DOHH2 (cell line): ENCODE measurements at regions not wholly inside any gene's neighbourhood (a gene's known extent, or its start where the extent isn't known, plus 50 kb on each side); places are given as distances from the start of the nearest gene placed in this dataset.

ENCODE experiments used
- H3F3A ChIP-seq: fragments of 200-600 bp; sonication (generic), shearing (Covaris generic); 2 replicates; pipeline ENCODE4 v1.6.0; 2016; ENCODE audit warnings: antibody characterized with exemption, mild to moderate bottlenecking; ENCODE audit not compliant: control insufficient read depth, insufficient read depth
- H3K27ac ChIP-seq: fragments of 200-600 bp; sonication (generic); 2 replicates; pipeline ENCODE4 v1.5.1; 2014; ENCODE audit warnings: low read depth, mild to moderate bottlenecking, low read length, moderate library complexity
- H3K27me3 ChIP-seq: fragments of 200-600 bp; sonication (generic); 2 replicates; pipeline ENCODE4 v1.6.1; 2014; ENCODE audit warnings: mild to moderate bottlenecking, low read length, mixed read lengths; ENCODE audit not compliant: control insufficient read depth
- H3K36me3 ChIP-seq: fragments of 200-600 bp; sonication (generic); 2 replicates; pipeline ENCODE4 v1.6.1; 2014; ENCODE audit warnings: mild to moderate bottlenecking, low read length, moderate library complexity, mixed read lengths; ENCODE audit not compliant: control insufficient read depth
- H3K4me1 ChIP-seq: fragments of 200-600 bp; sonication (generic); 2 replicates; pipeline ENCODE4 v1.6.1; 2014; ENCODE audit warnings: mild to moderate bottlenecking, low read length, mixed read lengths; ENCODE audit not compliant: control insufficient read depth
- H3K4me2 ChIP-seq: fragments of 200-600 bp; sonication (generic); 2 replicates; pipeline ENCODE4 v1.6.0; 2014; ENCODE audit warnings: mild to moderate bottlenecking, low read length, moderate library complexity
- H3K4me3 ChIP-seq: fragments of 200-600 bp; sonication (generic); 2 replicates; pipeline ENCODE4 v1.5.1; 2014; ENCODE audit warnings: mild to moderate bottlenecking, low read length, mixed read lengths
- H3K79me2 ChIP-seq: fragments of 200-600 bp; sonication (generic); 2 replicates; pipeline ENCODE4 v1.6.1; 2014; ENCODE audit warnings: mild to moderate bottlenecking, low read length, mixed read lengths; ENCODE audit not compliant: control insufficient read depth
- H3K9me2 ChIP-seq: fragments of 200-600 bp; sonication (generic); replicated peaks from 2 replicates; pipeline ENCODE4 v1.6.1; 2014; ENCODE audit warnings: mild to moderate bottlenecking, low read length, mixed read lengths; ENCODE audit not compliant: control insufficient read depth
- H3K9me3 ChIP-seq: fragments of 200-600 bp; sonication (generic); 2 replicates; pipeline ENCODE4 v1.6.1; 2014; ENCODE audit warnings: antibody characterized with exemption, low read length, mixed read lengths; ENCODE audit not compliant: control insufficient read depth, insufficient read depth
- H4K20me1 ChIP-seq: fragments of 200-600 bp; sonication (generic); 2 replicates; pipeline ENCODE4 v1.6.0; 2014; ENCODE audit warnings: low read depth, mild to moderate bottlenecking, antibody characterized with exemption, low read length, moderate library complexity; ENCODE audit not compliant: control insufficient read depth, insufficient read depth
- EZH2phosphoT487 ChIP-seq: fragments of 200-600 bp; sonication (generic); IDR thresholded peaks from 2 replicates; pipeline ENCODE4 v1.6.1; 2017; ENCODE audit warnings: borderline replicate concordance, mild to moderate bottlenecking, antibody characterized with exemption, low read length, moderate library complexity, mixed read lengths
- TF ChIP-seq, protein P1 (sequence below): fragments of 200-600 bp; sonication (generic); IDR thresholded peaks from one replicate; pipeline ENCODE4 v1.5.1; 2014; ENCODE audit warnings: antibody characterized with exemption, mild to moderate bottlenecking, low read depth, low read length; ENCODE audit not compliant: poor library complexity, severe bottlenecking

DNA sequence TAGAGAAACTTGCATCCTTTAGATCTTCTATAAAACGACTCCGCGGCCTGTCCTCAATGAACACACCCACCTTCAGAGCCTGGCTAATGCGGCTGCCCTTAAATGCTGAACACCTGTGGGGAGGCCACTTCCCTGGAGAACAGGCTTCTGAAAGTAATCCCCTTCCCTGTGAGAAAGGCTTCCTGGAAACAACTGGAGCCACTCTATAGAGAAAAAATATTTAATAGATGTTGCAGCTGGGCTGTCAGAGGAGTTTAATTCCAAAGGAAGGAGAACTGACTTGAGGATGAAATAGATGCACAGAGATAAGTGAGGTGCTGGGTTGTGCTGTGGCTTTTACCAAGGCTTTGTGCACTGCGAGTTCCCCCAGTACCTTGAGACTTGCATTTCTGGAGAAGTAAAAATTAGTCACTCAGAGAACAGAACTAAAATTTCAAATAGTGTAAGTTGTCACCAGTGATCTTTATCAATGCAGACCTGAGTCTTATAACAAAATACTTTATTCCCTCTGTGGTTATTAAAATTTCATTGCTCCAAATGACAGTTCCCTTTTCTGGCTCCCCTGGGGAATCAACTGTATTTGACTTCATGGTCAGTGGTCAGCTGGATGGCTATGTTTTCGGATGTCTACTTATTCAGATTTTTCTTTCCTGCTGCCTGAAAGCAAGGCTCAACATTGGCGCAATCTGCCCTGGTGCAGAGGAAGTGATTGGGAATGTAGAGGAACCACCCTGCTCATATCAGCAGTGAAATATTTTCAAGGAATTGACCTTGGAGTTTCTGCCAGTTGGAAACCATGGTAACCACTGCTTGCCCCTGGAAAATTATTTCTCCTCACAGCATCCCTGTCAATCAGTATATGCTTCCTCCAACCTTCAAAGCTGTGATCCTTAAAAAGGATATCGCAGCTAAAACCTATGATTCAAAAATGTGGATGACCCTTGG, 238.8 kb downstream of the SMARCA2 start:
- Histone ChIP-seq H3K4me2 (peak overlapping the region; percentile 52), H3K4me1 (peaks cover 59% of the 10 kb centered on the region), H3K27me3 (no peaks in the 10 kb centered on the region)

GRCh38 chr9:2255128-2255527, 240.0 kb downstream of the SMARCA2 start:
- Histone ChIP-seq H3K4me1 (peaks cover 71% of the 10 kb centered on the region), H3K36me3 (no peaks in the 10 kb centered on the region), H3K27ac (no peak overlapping the region), H3K4me2 (no peak overlapping the region), H3F3A (peaks cover 9% of the 10 kb centered on the region; the same call in 1 of the 2 replicates), H3K27me3 (no peaks in the 10 kb centered on the region), H4K20me1 (no peaks in the 10 kb centered on the region), H3K9me2 (no peaks in the 10 kb centered on the region), H3K9me3 (no peaks in the 10 kb centered on the region), H3K79me2 (no peaks in the 10 kb centered on the region), H3K4me3 (no peak overlapping the region)
- no peak for TF ChIP-seq EZH2phosphoT487
- TF ChIP-seq, protein P1, sequence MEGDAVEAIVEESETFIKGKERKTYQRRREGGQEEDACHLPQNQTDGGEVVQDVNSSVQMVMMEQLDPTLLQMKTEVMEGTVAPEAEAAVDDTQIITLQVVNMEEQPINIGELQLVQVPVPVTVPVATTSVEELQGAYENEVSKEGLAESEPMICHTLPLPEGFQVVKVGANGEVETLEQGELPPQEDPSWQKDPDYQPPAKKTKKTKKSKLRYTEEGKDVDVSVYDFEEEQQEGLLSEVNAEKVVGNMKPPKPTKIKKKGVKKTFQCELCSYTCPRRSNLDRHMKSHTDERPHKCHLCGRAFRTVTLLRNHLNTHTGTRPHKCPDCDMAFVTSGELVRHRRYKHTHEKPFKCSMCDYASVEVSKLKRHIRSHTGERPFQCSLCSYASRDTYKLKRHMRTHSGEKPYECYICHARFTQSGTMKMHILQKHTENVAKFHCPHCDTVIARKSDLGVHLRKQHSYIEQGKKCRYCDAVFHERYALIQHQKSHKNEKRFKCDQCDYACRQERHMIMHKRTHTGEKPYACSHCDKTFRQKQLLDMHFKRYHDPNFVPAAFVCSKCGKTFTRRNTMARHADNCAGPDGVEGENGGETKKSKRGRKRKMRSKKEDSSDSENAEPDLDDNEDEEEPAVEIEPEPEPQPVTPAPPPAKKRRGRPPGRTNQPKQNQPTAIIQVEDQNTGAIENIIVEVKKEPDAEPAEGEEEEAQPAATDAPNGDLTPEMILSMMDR: no peak

More for the DNA sequence above, 238.8 kb downstream of the SMARCA2 start:
- no peaks in the 10 kb centered on the region for H3K36me3 ChIP-seq
- no peaks in the 10 kb centered on the region for H3K9me3 ChIP-seq
- peak overlapping the region; percentile 36 for H3K4me3 ChIP-seq
- H3F3A ChIP-seq: peaks cover 9% of the 10 kb centered on the region; the same call in 1 of the 2 replicates
- H3K9me2 ChIP-seq: no peaks in the 10 kb centered on the region
- H3K79me2 ChIP-seq: no peaks in the 10 kb centered on the region
- H3K27ac ChIP-seq: peak overlapping the region; percentile 20; the same call in 1 of the 2 replicates
- no peaks in the 10 kb centered on the region for H4K20me1 ChIP-seq
- TF ChIP-seq, protein P1: no peak
- no peak for TF ChIP-seq EZH2phosphoT487

DNA sequence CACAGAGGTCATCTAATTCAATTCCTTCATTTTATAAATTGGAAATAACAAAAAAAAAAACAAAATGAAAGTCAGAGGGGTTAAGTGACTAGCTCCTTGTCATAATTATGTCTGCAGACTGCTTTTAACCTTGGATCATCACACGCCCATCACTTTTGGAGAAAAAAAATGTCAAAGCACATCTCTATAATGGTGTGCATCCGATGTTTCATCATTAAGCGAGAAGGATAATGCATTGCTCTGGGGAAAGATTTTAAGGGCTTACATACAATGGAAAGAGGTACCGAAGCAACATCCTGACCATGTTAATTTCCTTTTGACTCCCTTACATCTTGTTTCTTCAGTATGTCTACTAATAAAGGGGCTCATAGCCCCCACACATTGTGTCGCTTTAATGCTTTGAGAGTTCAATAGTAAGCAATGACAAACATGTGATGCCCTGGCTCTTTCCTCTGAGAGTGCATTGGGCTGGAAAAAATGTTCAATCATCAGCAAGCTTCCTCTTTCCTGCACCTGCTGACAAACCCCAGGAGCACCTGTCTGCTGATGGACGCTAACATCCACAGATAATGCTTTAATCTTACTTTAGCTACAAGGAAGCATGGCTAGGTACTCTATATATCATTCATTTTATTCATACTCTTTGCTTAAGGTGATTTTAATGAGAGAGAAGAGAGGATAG, 242.2 kb downstream of the SMARCA2 start:
- Histone ChIP-seq H3K27me3 (no peaks in the 10 kb centered on the region), H3K27ac (peak overlapping the region; percentile 78), H3K79me2 (no peaks in the 10 kb centered on the region), H3K9me3 (no peaks in the 10 kb centered on the region), H3K36me3 (no peaks in the 10 kb centered on the region), H4K20me1 (no peaks in the 10 kb centered on the region), H3K4me1 (peaks cover 93% of the 10 kb centered on the region), H3K4me2 (peak overlapping the region; percentile 68), H3K4me3 (peak overlapping the region; percentile 47), H3K9me2 (no peaks in the 10 kb centered on the region), H3F3A (peaks cover 9% of the 10 kb centered on the region; the same call in 1 of the 2 replicates)
- TF ChIP-seq EZH2phosphoT487: no peak
- TF ChIP-seq, protein P1: no peak
